ENCODE measurements at regions not wholly inside any gene's neighbourhood (a gene's known extent, or its start where the extent isn't known, plus 50 kb on each side); places are given as distances from the start of the nearest gene placed in this dataset.

DNA sequence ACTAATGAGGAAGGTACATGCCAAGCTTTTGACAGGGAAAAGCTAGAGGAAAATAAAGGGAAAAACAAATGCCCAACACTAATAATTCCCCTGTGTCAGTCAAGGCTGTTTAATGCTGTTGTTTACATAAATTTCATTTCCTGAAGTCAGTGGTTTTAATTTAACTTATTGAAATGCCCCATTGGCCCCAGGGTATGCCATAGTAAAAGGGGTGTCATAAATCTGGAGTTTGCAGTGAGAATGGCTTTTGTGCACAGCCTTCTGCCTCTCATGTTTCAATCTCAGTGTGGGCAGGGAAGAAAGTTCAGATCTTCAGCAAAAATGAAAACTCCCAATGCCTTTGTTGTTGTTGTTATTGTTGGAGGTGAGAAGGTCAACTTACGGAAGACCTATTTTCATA is 550.1 kb upstream of the DCC start:
- H3K36me3 Mint-ChIP-seq (ENCODE audit: low read depth), result no peaks in the 10 kb centered on the region
- DNase-seq (ENCODE audit: low spot score), result no peak
- no peaks in the 10 kb centered on the region for H3K27me3 Mint-ChIP-seq (ENCODE audit: low read depth)
- H3K9me3 Mint-ChIP-seq (ENCODE audit: low read depth), result no peaks in the 10 kb centered on the region
- H3K4me1 Mint-ChIP-seq (ENCODE audit: low read depth), result no peaks in the 10 kb centered on the region
- H3K27ac Mint-ChIP-seq (ENCODE audit: unreplicated experiment), result no peak overlapping the region
- TF ChIP-seq, protein P1, sequence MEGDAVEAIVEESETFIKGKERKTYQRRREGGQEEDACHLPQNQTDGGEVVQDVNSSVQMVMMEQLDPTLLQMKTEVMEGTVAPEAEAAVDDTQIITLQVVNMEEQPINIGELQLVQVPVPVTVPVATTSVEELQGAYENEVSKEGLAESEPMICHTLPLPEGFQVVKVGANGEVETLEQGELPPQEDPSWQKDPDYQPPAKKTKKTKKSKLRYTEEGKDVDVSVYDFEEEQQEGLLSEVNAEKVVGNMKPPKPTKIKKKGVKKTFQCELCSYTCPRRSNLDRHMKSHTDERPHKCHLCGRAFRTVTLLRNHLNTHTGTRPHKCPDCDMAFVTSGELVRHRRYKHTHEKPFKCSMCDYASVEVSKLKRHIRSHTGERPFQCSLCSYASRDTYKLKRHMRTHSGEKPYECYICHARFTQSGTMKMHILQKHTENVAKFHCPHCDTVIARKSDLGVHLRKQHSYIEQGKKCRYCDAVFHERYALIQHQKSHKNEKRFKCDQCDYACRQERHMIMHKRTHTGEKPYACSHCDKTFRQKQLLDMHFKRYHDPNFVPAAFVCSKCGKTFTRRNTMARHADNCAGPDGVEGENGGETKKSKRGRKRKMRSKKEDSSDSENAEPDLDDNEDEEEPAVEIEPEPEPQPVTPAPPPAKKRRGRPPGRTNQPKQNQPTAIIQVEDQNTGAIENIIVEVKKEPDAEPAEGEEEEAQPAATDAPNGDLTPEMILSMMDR (IDR thresholded peaks at IDR 0.05), result no peak
- H3K4me3 Mint-ChIP-seq (ENCODE audit: unreplicated experiment), result no peak overlapping the region

DNA sequence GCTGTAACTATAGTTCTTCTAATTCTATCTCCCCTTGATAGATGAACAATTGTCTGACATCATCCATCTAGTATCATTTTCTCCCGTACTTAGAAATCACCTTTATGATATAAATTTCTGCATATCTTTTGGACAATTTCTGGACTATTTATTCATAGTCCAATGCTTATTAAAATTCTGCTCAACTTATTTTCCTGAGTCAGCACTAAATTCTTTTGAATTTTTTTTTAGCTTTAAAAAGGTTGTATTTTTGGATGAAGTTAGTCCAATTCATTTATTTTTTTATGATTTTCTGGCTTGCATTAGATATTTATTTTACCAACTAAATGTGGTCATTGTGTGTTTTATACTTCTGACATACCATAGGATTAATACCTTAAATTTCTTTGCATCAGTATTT is 538.5 kb upstream of the DCC start:
- DNase-seq (ENCODE audit: low spot score), result no peak

DNA sequence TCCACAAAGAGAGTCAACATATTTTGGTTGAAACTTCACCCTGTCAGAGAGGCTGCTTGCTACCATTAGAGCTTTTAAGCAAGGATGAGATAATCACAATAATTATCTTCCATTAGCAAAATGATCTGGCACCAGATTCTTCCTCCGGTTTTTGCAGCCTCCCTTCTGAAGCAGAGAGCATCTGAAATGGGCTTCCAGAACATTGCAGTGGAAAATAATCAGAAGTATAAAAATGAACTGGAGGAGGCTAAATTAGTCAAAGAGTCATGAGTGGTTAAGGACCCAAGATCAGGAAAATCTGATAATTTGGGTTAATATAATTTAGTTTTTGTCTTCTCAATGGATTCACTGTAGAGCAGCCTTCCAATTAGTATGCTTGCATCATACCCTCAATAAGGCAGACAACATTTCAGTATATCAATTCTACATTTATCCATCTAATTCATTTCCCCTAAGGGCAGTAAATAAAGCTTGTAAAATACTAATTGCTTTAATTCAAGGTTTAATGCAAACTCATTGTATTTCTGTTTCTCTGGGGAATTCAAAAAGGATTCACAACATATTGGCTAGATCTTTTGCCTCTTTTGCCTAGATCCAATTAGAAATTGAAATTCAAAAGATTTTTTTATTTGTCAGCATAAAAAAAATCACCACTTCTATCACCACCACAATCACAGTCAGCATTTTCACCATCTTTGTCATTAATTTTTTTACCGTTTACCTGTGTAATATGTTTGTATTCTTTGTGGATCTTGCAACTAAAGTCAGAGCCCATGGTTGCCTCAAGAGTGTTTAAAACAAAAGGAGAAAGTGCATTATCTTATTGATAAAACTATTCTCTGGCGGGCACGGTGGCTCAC is 537.2 kb upstream of the DCC start:
- TF ChIP-seq, protein P1 (IDR thresholded peaks at IDR 0.05), result no peak
- no peak for DNase-seq (ENCODE audit: low spot score)
- H3K27me3 Mint-ChIP-seq (ENCODE audit: low read depth), result no peaks in the 10 kb centered on the region
- H3K4me1 Mint-ChIP-seq (ENCODE audit: low read depth), result no peaks in the 10 kb centered on the region
- H3K36me3 Mint-ChIP-seq (ENCODE audit: low read depth), result no peaks in the 10 kb centered on the region
- no peak overlapping the region for H3K4me3 Mint-ChIP-seq (ENCODE audit: unreplicated experiment)
- peaks cover 3% of the 10 kb centered on the region for H3K9me3 Mint-ChIP-seq (ENCODE audit: low read depth)
- no peak overlapping the region for H3K27ac Mint-ChIP-seq (ENCODE audit: unreplicated experiment)

More for the DNA sequence above, 538.5 kb upstream of the DCC start:
- no peaks in the 10 kb centered on the region for H3K27me3 Mint-ChIP-seq (ENCODE audit: low read depth)
- H3K4me3 Mint-ChIP-seq (ENCODE audit: unreplicated experiment), result no peak overlapping the region
- no peaks in the 10 kb centered on the region for H3K4me1 Mint-ChIP-seq (ENCODE audit: low read depth)
- TF ChIP-seq, protein P1 (IDR thresholded peaks at IDR 0.05), result no peak
- peaks cover 7% of the 10 kb centered on the region for H3K9me3 Mint-ChIP-seq (ENCODE audit: low read depth)
- no peaks in the 10 kb centered on the region for H3K36me3 Mint-ChIP-seq (ENCODE audit: low read depth)
- H3K27ac Mint-ChIP-seq (ENCODE audit: unreplicated experiment), result no peak overlapping the region

DNA sequence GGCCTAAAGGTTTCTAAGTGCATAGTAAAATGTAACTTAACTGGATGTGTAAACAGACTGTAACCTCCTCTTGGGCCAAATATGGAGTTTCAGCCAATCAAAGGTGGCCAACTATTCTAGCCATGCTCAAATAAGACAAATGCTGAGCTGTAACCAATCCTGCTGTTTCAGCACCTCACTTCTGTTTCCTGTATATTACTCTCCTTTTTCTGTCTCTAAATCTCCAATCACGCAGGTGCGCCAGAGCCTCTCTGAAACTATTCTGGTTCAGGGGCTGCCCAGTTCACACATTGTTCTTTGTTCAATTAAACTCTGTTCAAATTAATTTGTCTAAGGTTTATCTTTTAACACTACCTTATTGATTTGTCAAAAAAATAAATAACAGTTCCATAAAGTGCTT is 532.7 kb upstream of the DCC start:
- Mint-ChIP-seq H3K27ac (ENCODE audit: unreplicated experiment) (no peak overlapping the region), H3K36me3 (ENCODE audit: low read depth) (no peaks in the 10 kb centered on the region), H3K4me3 (ENCODE audit: unreplicated experiment) (no peak overlapping the region), H3K4me1 (ENCODE audit: low read depth) (no peaks in the 10 kb centered on the region), H3K27me3 (ENCODE audit: low read depth) (no peaks in the 10 kb centered on the region), H3K9me3 (ENCODE audit: low read depth) (no peaks in the 10 kb centered on the region)
- no peak for DNase-seq (ENCODE audit: low spot score)
- TF ChIP-seq, protein P1 (IDR thresholded peaks at IDR 0.05), result no peak

DNA sequence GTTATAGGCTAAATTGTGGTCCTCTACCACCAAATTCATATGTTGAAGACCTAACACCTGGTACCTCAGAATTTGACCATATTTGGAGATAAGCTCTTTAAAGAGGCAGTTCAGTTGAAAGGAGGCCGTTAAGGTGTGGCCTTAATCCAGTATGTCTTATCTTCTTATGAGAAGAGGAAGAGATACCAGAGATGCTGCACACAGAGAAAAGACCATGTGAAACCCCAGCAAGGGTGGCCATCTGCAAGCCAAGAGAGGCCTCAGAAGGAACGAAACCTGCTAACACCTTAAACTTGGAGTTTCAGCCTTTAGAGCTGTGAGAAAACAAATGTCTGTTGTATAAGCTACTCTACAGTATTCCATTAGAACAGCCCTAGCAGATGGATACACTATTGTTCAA is 528.1 kb upstream of the DCC start:
- H3K36me3 Mint-ChIP-seq (ENCODE audit: low read depth), result no peaks in the 10 kb centered on the region
- no peaks in the 10 kb centered on the region for H3K4me1 Mint-ChIP-seq (ENCODE audit: low read depth)
- H3K4me3 Mint-ChIP-seq (ENCODE audit: unreplicated experiment), result no peak overlapping the region
- no peak overlapping the region for H3K27ac Mint-ChIP-seq (ENCODE audit: unreplicated experiment)
- TF ChIP-seq, protein P1 (IDR thresholded peaks at IDR 0.05), result no peak
- H3K27me3 Mint-ChIP-seq (ENCODE audit: low read depth), result no peaks in the 10 kb centered on the region
- DNase-seq (ENCODE audit: low spot score), result no peak
- H3K9me3 Mint-ChIP-seq (ENCODE audit: low read depth), result peaks cover 2% of the 10 kb centered on the region
